ENCODE measurements at regions not wholly inside any gene's neighbourhood (a gene's known extent, or its start where the extent isn't known, plus 50 kb on each side); places are given as distances from the start of the nearest gene placed in this dataset.

GRCh38 chr13:90293793-90294361 lies 1053.6 kb upstream of the MIR17HG start:
- Histone ChIP-seq H3K4me3 (ENCODE audit: low read depth, low read length) (no peak overlapping the region), H3K36me3 (ENCODE audit: control insufficient read depth, insufficient read depth, low read length) (no peaks in the 10 kb centered on the region), H3K4me1 (ENCODE audit: control insufficient read depth, insufficient read depth, low read length) (no peaks in the 10 kb centered on the region), H3K27me3 (ENCODE audit: control insufficient read depth, insufficient read depth, low read length) (no peaks in the 10 kb centered on the region), H3K9me3 (ENCODE audit: control insufficient read depth, insufficient read depth, low read length) (no peaks in the 10 kb centered on the region), H3K9ac (ENCODE audit: low read depth, low read length) (no peak overlapping the region)

GRCh38 chr13:90299238-90299637 lies 1048.2 kb upstream of the MIR17HG start:
- Histone ChIP-seq H3K9ac (ENCODE audit: low read depth, low read length) (no peak overlapping the region), H3K4me3 (ENCODE audit: low read depth, low read length) (no peak overlapping the region), H3K9me3 (ENCODE audit: control insufficient read depth, insufficient read depth, low read length) (no peaks in the 10 kb centered on the region), H3K27me3 (ENCODE audit: control insufficient read depth, insufficient read depth, low read length) (no peaks in the 10 kb centered on the region), H3K36me3 (ENCODE audit: control insufficient read depth, insufficient read depth, low read length) (no peaks in the 10 kb centered on the region), H3K4me1 (ENCODE audit: control insufficient read depth, insufficient read depth, low read length) (peaks cover 2% of the 10 kb centered on the region)

DNA sequence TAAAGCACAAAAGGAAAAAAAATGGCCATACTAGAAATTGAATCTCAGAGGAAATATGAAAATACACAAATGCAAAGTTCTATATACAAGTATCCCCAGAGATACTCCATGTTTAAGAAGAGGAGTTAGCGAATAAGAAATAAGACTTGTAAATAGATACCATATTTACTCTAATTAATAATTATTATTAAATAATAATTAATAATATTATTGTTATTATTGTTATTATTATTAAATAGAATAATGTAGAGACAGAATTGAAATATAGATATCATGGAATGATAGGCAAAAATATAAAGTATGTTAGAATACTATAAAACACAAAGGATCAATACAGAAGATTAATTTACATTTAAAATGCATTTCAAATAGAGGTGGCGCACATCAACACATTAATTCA lies 1047.5 kb upstream of the MIR17HG start:
- Histone ChIP-seq H3K4me1 (ENCODE audit: control insufficient read depth, insufficient read depth, low read length) (peaks cover 2% of the 10 kb centered on the region), H3K36me3 (ENCODE audit: control insufficient read depth, insufficient read depth, low read length) (no peaks in the 10 kb centered on the region), H3K9me3 (ENCODE audit: control insufficient read depth, insufficient read depth, low read length) (no peaks in the 10 kb centered on the region), H3K9ac (ENCODE audit: low read depth, low read length) (no peak overlapping the region), H3K4me3 (ENCODE audit: low read depth, low read length) (no peak overlapping the region), H3K27me3 (ENCODE audit: control insufficient read depth, insufficient read depth, low read length) (no peaks in the 10 kb centered on the region)

- Histone ChIP-seq H3K4me3 (ENCODE audit: low read depth, low read length) (no peak overlapping the region), H3K9me3 (ENCODE audit: control insufficient read depth, insufficient read depth, low read length) (no peaks in the 10 kb centered on the region), H3K27me3 (ENCODE audit: control insufficient read depth, insufficient read depth, low read length) (no peaks in the 10 kb centered on the region), H3K4me1 (ENCODE audit: control insufficient read depth, insufficient read depth, low read length) (peaks cover 2% of the 10 kb centered on the region), H3K36me3 (ENCODE audit: control insufficient read depth, insufficient read depth, low read length) (no peaks in the 10 kb centered on the region), H3K9ac (ENCODE audit: low read depth, low read length) (no peak overlapping the region)
Measured at GRCh38 chr13:90302107-90302506, 1045.4 kb upstream of the MIR17HG start.

DNA sequence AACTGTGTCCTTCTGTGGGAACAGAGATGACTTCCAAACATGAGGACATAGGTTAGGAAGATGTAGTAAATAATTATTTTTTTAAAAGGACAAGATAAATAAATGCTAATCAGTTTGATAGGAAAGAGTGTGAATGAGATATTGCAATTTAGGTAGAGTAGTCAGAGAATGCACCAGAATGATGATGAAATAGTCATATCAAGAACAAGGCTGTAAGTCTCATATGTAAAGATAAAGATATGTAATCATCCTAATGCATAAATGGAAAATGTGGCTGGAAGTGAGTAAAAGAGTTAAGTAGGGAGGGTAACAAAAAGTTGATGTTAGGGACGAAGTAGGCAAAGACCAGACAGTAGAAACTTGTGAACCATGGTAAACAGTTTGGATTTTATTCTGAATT lies 1041.7 kb upstream of the MIR17HG start:
- no peak overlapping the region for H3K9ac ChIP-seq (ENCODE audit: low read depth, low read length)
- H3K4me1 ChIP-seq (ENCODE audit: control insufficient read depth, insufficient read depth, low read length): no peaks in the 10 kb centered on the region
- H3K27me3 ChIP-seq (ENCODE audit: control insufficient read depth, insufficient read depth, low read length): no peaks in the 10 kb centered on the region
- H3K4me3 ChIP-seq (ENCODE audit: low read depth, low read length): no peak overlapping the region
- H3K9me3 ChIP-seq (ENCODE audit: control insufficient read depth, insufficient read depth, low read length): no peaks in the 10 kb centered on the region
- H3K36me3 ChIP-seq (ENCODE audit: control insufficient read depth, insufficient read depth, low read length): no peaks in the 10 kb centered on the region

DNA sequence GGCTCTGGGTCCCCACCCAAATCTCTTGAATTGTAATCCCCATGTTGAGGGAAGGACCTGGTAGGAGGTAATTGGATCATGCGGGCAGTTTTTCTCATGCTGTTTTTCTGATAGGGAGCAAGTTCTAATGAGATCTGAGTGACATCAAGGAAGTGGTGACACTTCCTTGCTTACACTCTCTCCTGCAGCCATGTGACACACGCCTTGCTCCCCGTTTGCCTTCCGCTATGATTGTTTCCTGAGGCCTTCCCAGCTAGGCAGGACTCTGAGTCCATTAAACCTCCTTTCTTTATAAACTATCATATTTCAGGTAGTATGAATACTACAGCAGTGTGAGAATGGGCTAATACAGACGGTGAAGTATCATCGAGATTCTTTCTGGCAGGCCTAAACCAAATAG lies 1040.4 kb upstream of the MIR17HG start:
- Histone ChIP-seq H3K27me3 (ENCODE audit: control insufficient read depth, insufficient read depth, low read length) (no peaks in the 10 kb centered on the region), H3K4me3 (ENCODE audit: low read depth, low read length) (no peak overlapping the region), H3K36me3 (ENCODE audit: control insufficient read depth, insufficient read depth, low read length) (no peaks in the 10 kb centered on the region), H3K9ac (ENCODE audit: low read depth, low read length) (no peak overlapping the region), H3K9me3 (ENCODE audit: control insufficient read depth, insufficient read depth, low read length) (no peaks in the 10 kb centered on the region), H3K4me1 (ENCODE audit: control insufficient read depth, insufficient read depth, low read length) (no peaks in the 10 kb centered on the region)

DNA sequence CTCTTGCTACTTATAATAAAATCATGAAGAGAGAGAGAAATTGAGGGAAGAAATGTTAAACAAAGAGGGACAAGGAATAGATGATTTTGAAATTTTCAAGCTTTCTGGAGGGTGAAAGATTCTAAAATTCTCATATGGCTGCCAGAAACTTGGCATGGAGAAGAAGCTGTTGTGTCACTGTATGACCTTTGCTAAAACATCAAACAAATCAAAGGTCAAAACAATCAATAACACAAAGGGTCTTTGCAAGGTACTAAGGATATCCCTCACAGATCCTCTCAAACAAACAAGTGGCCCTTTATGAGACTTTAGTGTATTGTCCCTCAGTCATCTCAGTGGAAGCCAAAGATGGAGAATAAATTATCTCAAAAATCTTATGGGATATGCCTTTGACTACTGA lies 1039.2 kb upstream of the MIR17HG start:
- H3K4me3 ChIP-seq (ENCODE audit: low read depth, low read length): no peak overlapping the region
- H3K27me3 ChIP-seq (ENCODE audit: control insufficient read depth, insufficient read depth, low read length): no peaks in the 10 kb centered on the region
- H3K9ac ChIP-seq (ENCODE audit: low read depth, low read length): no peak overlapping the region
- H3K9me3 ChIP-seq (ENCODE audit: control insufficient read depth, insufficient read depth, low read length): no peaks in the 10 kb centered on the region
- H3K36me3 ChIP-seq (ENCODE audit: control insufficient read depth, insufficient read depth, low read length): no peaks in the 10 kb centered on the region
- H3K4me1 ChIP-seq (ENCODE audit: control insufficient read depth, insufficient read depth, low read length): no peaks in the 10 kb centered on the region

- H3K9me3 ChIP-seq (ENCODE audit: control insufficient read depth, insufficient read depth, low read length): no peaks in the 10 kb centered on the region
- H3K27me3 ChIP-seq (ENCODE audit: control insufficient read depth, insufficient read depth, low read length): no peaks in the 10 kb centered on the region
- no peak overlapping the region for H3K4me3 ChIP-seq (ENCODE audit: low read depth, low read length)
- H3K4me1 ChIP-seq (ENCODE audit: control insufficient read depth, insufficient read depth, low read length): no peaks in the 10 kb centered on the region
- H3K9ac ChIP-seq (ENCODE audit: low read depth, low read length): no peak overlapping the region
- no peaks in the 10 kb centered on the region for H3K36me3 ChIP-seq (ENCODE audit: control insufficient read depth, insufficient read depth, low read length)
Measured at GRCh38 chr13:90311929-90312328, 1035.6 kb upstream of the MIR17HG start.

DNA sequence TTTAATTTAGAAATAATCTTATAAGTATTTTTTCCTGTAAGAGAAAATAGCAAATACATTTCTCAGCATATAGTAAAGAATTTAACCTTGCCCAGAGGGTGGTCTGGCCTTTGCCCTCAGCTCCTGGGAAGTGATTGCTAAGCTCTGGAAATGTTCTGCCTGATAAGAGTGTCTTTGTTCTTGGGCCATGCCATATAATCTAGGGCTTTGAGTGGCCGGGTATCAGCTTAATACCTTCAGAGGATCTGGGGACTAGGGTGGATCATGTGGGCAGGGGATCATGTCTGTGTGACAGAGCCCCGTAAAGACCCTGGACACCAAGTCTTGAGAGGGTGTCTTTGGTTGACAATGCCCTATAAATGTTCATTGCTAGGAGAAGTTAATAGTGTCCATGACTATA lies 1032.4 kb upstream of the MIR17HG start:
- H3K9me3 ChIP-seq (ENCODE audit: control insufficient read depth, insufficient read depth, low read length): no peaks in the 10 kb centered on the region
- no peaks in the 10 kb centered on the region for H3K27me3 ChIP-seq (ENCODE audit: control insufficient read depth, insufficient read depth, low read length)
- H3K9ac ChIP-seq (ENCODE audit: low read depth, low read length): no peak overlapping the region
- H3K36me3 ChIP-seq (ENCODE audit: control insufficient read depth, insufficient read depth, low read length): no peaks in the 10 kb centered on the region
- H3K4me3 ChIP-seq (ENCODE audit: low read depth, low read length): no peak overlapping the region
- H3K4me1 ChIP-seq (ENCODE audit: control insufficient read depth, insufficient read depth, low read length): no peaks in the 10 kb centered on the region

DNA sequence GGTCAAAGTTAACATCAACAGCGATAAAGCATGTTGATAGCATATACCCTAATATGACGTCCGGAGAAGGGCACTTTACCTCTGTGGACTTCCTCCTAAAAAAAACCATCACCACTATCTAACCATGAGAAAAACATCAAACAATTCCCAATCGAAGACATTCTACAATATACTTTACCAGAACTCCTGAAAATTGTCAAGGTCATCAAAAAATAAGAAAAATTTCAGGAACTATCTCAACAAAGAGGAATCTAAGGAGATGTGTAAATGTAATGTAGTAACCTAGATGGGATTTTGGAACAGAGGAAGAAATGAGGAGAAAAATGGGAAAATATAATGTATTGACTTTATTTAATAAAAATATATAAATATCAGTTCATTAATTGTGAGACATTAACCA lies 1026.8 kb upstream of the MIR17HG start:
- no peaks in the 10 kb centered on the region for H3K27me3 ChIP-seq (ENCODE audit: control insufficient read depth, insufficient read depth, low read length)
- no peaks in the 10 kb centered on the region for H3K9me3 ChIP-seq (ENCODE audit: control insufficient read depth, insufficient read depth, low read length)
- no peak overlapping the region for H3K4me3 ChIP-seq (ENCODE audit: low read depth, low read length)
- no peak overlapping the region for H3K9ac ChIP-seq (ENCODE audit: low read depth, low read length)
- no peaks in the 10 kb centered on the region for H3K36me3 ChIP-seq (ENCODE audit: control insufficient read depth, insufficient read depth, low read length)
- H3K4me1 ChIP-seq (ENCODE audit: control insufficient read depth, insufficient read depth, low read length): no peaks in the 10 kb centered on the region

- Histone ChIP-seq H3K27me3 (ENCODE audit: control insufficient read depth, insufficient read depth, low read length) (no peaks in the 10 kb centered on the region), H3K4me3 (ENCODE audit: low read depth, low read length) (no peak overlapping the region), H3K9me3 (ENCODE audit: control insufficient read depth, insufficient read depth, low read length) (no peaks in the 10 kb centered on the region), H3K4me1 (ENCODE audit: control insufficient read depth, insufficient read depth, low read length) (no peaks in the 10 kb centered on the region), H3K36me3 (ENCODE audit: control insufficient read depth, insufficient read depth, low read length) (no peaks in the 10 kb centered on the region), H3K9ac (ENCODE audit: low read depth, low read length) (no peak overlapping the region)
Measured at GRCh38 chr13:90321281-90321931, 1026.1 kb upstream of the MIR17HG start.

GRCh38 chr13:90329641-90330040 lies 1017.8 kb upstream of the MIR17HG start:
- Histone ChIP-seq H3K9me3 (ENCODE audit: control insufficient read depth, insufficient read depth, low read length) (no peaks in the 10 kb centered on the region), H3K4me3 (ENCODE audit: low read depth, low read length) (no peak overlapping the region), H3K9ac (ENCODE audit: low read depth, low read length) (no peak overlapping the region), H3K36me3 (ENCODE audit: control insufficient read depth, insufficient read depth, low read length) (no peaks in the 10 kb centered on the region), H3K27me3 (ENCODE audit: control insufficient read depth, insufficient read depth, low read length) (no peaks in the 10 kb centered on the region), H3K4me1 (ENCODE audit: control insufficient read depth, insufficient read depth, low read length) (no peaks in the 10 kb centered on the region)
